H1 (cell line): ENCODE measurements at regions not wholly inside any gene's neighbourhood (a gene's known extent, or its start where the extent isn't known, plus 50 kb on each side); places are given as distances from the start of the nearest gene placed in this dataset.

Experiments
- BRCA1 ChIP-seq: IDR thresholded peaks from 2 replicates; pipeline ENCODE4 v1.6.1; 2012; ENCODE audit warnings: low read depth, low read length, improper control_type of control experiment
- E2F6 ChIP-seq: IDR thresholded peaks from 2 replicates; pipeline ENCODE4 v1.6.1; 2012; ENCODE audit warnings: inconsistent platforms
- EGR1 ChIP-seq: IDR thresholded peaks from 2 replicates; pipeline ENCODE4 v1.6.1; 2011; ENCODE audit warnings: low read depth, low read length, borderline replicate concordance
- SIX5 ChIP-seq: IDR thresholded peaks from 2 replicates; pipeline ENCODE4 v1.6.1; 2011; ENCODE audit warnings: mild to moderate bottlenecking, low read depth, low read length
- TF ChIP-seq, protein P1 (sequence below): IDR thresholded peaks from 2 replicates; pipeline ENCODE4 v1.6.1; 2012; ENCODE audit warnings: low read length, inconsistent platforms
- TF ChIP-seq, protein P2 (sequence below): IDR thresholded peaks from 2 replicates; pipeline ENCODE4 v1.6.1; 2011; ENCODE audit warnings: low read length, improper control_type of control experiment

GRCh38 chr3:87766721-87767120 is 292.1 kb downstream of the CGGBP1 start (continued):
- TF ChIP-seq E2F6 (no peak), BRCA1 (no peak), SIX5 (no peak), EGR1 (no peak)
- TF ChIP-seq, protein P1, sequence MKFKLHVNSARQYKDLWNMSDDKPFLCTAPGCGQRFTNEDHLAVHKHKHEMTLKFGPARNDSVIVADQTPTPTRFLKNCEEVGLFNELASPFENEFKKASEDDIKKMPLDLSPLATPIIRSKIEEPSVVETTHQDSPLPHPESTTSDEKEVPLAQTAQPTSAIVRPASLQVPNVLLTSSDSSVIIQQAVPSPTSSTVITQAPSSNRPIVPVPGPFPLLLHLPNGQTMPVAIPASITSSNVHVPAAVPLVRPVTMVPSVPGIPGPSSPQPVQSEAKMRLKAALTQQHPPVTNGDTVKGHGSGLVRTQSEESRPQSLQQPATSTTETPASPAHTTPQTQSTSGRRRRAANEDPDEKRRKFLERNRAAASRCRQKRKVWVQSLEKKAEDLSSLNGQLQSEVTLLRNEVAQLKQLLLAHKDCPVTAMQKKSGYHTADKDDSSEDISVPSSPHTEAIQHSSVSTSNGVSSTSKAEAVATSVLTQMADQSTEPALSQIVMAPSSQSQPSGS: no peak
- TF ChIP-seq, protein P2, sequence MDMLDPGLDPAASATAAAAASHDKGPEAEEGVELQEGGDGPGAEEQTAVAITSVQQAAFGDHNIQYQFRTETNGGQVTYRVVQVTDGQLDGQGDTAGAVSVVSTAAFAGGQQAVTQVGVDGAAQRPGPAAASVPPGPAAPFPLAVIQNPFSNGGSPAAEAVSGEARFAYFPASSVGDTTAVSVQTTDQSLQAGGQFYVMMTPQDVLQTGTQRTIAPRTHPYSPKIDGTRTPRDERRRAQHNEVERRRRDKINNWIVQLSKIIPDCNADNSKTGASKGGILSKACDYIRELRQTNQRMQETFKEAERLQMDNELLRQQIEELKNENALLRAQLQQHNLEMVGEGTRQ: no peak
